ENCODE measurements at regions not wholly inside any gene's neighbourhood (a gene's known extent, or its start where the extent isn't known, plus 50 kb on each side); places are given as distances from the start of the nearest gene placed in this dataset.

GRCh38 chr14:34179727-34180126 lies 228.9 kb upstream of the EGLN3 start:
- TF ChIP-seq CTCF (IDR thresholded peaks at IDR 0.05) (no peak), EZH2 (IDR thresholded peaks at IDR 0.05; ENCODE audit: borderline replicate concordance, insufficient read depth, low read depth, low read length, poor library complexity, severe bottlenecking) (no peak)
